ENCODE measurements at regions not wholly inside any gene's neighbourhood (a gene's known extent, or its start where the extent isn't known, plus 50 kb on each side); places are given as distances from the start of the nearest gene placed in this dataset.

DNA sequence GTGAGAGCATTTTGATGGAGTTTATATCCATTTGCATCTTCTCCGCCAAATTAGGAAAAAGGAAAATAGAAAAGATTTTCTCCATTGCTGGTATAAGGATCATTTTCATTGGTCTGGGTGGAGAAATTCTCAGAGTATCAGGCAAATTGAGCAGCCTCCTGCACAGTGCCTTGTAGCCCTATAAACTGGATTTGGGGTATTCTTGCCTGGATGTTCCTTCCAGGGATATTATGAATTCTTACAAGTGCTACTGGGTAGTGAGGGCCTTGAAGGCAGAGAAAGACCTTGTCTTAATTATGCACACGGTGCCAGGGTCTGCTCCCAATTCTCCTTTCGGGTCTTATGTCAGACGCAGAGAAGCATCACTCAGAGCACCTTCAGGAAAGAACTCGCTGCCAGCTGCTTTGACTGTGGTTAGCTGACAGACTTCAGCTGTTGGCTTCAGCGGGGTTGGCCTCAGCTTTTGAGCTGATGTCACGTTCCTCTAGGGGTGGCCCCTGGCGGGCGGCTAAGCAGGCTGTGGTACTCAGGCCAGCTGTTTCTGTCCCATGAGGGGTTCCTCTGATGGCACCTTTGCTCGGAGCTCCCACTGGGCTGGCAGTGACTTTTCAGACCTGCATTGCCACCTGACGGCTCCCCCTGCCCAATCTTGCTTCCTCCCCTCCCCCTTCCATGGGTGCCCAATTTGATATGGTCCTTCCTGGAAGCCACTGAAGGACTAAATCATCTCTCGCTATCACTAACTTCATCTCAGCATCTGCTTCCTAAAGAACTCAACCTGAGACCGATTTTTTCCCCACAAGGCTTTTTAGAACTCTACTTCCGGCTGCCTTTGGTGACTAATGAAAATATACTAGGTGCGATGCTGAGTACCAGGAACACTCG lies 519.5 kb downstream of the BCOR start:
- Histone ChIP-seq H3K36me3 (ENCODE audit: control insufficient read depth, insufficient read depth, low read length) (no peaks in the 10 kb centered on the region), H3K9ac (ENCODE audit: insufficient read depth in 1 of 2, low read depth in 2 of 2, low read length in 2 of 2) (no peak overlapping the region), H3K79me2 (ENCODE audit: control insufficient read depth, insufficient read depth, low read length) (no peaks in the 10 kb centered on the region), H3K9me1 (ENCODE audit: control insufficient read depth, insufficient read depth, low read length) (no peaks in the 10 kb centered on the region), H3K27me3 (ENCODE audit: control insufficient read depth in 2 of 2, insufficient read depth in 2 of 2, low read length in 2 of 2) (peaks cover 0 to 16% of the 10 kb centered on the region in 2 experiments; a peak in 2 of 5 replicates), H3K4me2 (ENCODE audit: insufficient read depth, low read length) (no peak overlapping the region), H3K4me3 (no peak overlapping the region), H2AFZ (ENCODE audit: low read depth, low read length) (no peak overlapping the region), H3K27ac (ENCODE audit: extremely low read depth, low read depth, low read length) (no peak overlapping the region), H3K4me1 (replicated peaks in 1 of 2; ENCODE audit: control insufficient read depth in 2 of 2, insufficient read depth in 2 of 2, low read length in 2 of 2) (no peaks in the 10 kb centered on the region; a peak in 1 of 5 replicates), H4K20me1 (replicated peaks; ENCODE audit: control insufficient read depth, insufficient read depth, low read length) (no peaks in the 10 kb centered on the region), H3K9me3 (replicated peaks; ENCODE audit: control insufficient read depth, insufficient read depth, low read depth, low read length) (no peaks in the 10 kb centered on the region)
- ATAC-seq (no peak), DNase-seq (ENCODE audit: extremely low read depth in 1 of 4, low spot score in 3 of 4) (no peak), FAIRE-seq (no peak)
- POLR2A ChIA-PET = no interaction called here
- CTCF ChIA-PET (ENCODE audit: low intra/inter-chr PET ratio) = no interaction called here
- intact Hi-C loops (cut with micrococcal nuclease) = no loop called here
- no peak for TF ChIP-seq ZNF586 (CRISPR knock-in tag; conservative IDR thresholded peaks at IDR 0.05)
- in situ Hi-C loops (cut with MboI) = no loop called here
- BruUV-seq (replicated peaks) = no TSS peak
- WGBS (ENCODE audit: insufficient coverage, low coverage, missing lambda C conversion rate) = 25% methylated on average over 9 of the region's 16 CpGs

DNA sequence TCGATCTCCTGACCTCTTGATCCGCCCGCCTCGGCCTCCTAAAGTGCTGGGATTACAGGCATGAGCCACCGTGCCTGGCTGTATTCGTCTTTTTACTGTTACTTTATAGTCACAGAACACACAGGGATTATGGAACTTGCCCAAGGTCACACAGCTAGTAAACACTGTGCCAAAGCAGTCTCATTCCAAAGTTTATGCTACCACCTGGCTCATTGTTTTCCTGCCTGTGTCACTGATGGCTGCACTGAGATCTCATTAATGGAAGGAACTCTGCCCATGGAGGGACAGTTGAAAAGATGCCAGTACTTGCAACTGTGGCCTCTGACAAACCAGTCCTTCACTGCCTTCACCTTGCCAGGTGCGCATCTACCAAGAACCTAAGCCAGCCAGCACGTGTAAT lies 517.7 kb downstream of the BCOR start:
- intact Hi-C loops (cut with micrococcal nuclease) = no loop called here
- ATAC-seq (no peak), DNase-seq (ENCODE audit: extremely low read depth in 1 of 4, low spot score in 3 of 4) (no peak), FAIRE-seq (no peak)
- H3K9me1 ChIP-seq (ENCODE audit: control insufficient read depth, insufficient read depth, low read length) = no peaks in the 10 kb centered on the region
- no peak overlapping the region for H3K27ac ChIP-seq (ENCODE audit: extremely low read depth, low read depth, low read length)
- no peaks in the 10 kb centered on the region for H3K36me3 ChIP-seq (ENCODE audit: control insufficient read depth, insufficient read depth, low read length)
- no peak overlapping the region for H3K4me2 ChIP-seq (ENCODE audit: insufficient read depth, low read length)
- H2AFZ ChIP-seq (ENCODE audit: low read depth, low read length) = no peak overlapping the region
- BruUV-seq (replicated peaks) = no TSS peak
- ChIA-PET POLR2A (no interaction called here), CTCF (ENCODE audit: low intra/inter-chr PET ratio) (no interaction called here)
- in situ Hi-C loops (cut with MboI) = no loop called here
- H3K27me3 ChIP-seq (ENCODE audit: control insufficient read depth in 2 of 2, insufficient read depth in 2 of 2, low read length in 2 of 2) = peaks cover 0 to 16% of the 10 kb centered on the region in 2 experiments; a peak in 2 of 5 replicates
- no peaks in the 10 kb centered on the region; the same call in 1 of the 2 replicates for H3K9me3 ChIP-seq (replicated peaks; ENCODE audit: control insufficient read depth, insufficient read depth, low read depth, low read length)
- H3K4me1 ChIP-seq (replicated peaks in 1 of 2; ENCODE audit: control insufficient read depth in 2 of 2, insufficient read depth in 2 of 2, low read length in 2 of 2) = no peaks in the 10 kb centered on the region; a peak in 1 of 5 replicates
- H3K79me2 ChIP-seq (ENCODE audit: control insufficient read depth, insufficient read depth, low read length) = no peaks in the 10 kb centered on the region
- H3K4me3 ChIP-seq = no peak overlapping the region
- WGBS (ENCODE audit: insufficient coverage, low coverage, missing lambda C conversion rate) = 23% methylated on average over 8 of the region's 8 CpGs
- H4K20me1 ChIP-seq (replicated peaks; ENCODE audit: control insufficient read depth, insufficient read depth, low read length) = no peaks in the 10 kb centered on the region
- no peak overlapping the region for H3K9ac ChIP-seq (ENCODE audit: insufficient read depth in 1 of 2, low read depth in 2 of 2, low read length in 2 of 2)
- TF ChIP-seq SIRT6 (IDR thresholded peaks at IDR 0.05; ENCODE audit: low read depth, low read length) = no peak
- TF ChIP-seq SMARCE1 (IDR thresholded peaks at IDR 0.05) = no peak
- no peak for TF ChIP-seq HCFC1 (IDR thresholded peaks at IDR 0.05; ENCODE audit: low read depth, low read length)
- no peak for TF ChIP-seq ETV5 (CRISPR knock-in tag; IDR thresholded peaks at IDR 0.05; ENCODE audit: low read depth)
- TF ChIP-seq MTA3 (IDR thresholded peaks at IDR 0.05; ENCODE audit: borderline replicate concordance) = no peak
- TF ChIP-seq HIVEP1 (CRISPR knock-in tag; IDR thresholded peaks at IDR 0.05) = no peak
- TF ChIP-seq, protein P1, sequence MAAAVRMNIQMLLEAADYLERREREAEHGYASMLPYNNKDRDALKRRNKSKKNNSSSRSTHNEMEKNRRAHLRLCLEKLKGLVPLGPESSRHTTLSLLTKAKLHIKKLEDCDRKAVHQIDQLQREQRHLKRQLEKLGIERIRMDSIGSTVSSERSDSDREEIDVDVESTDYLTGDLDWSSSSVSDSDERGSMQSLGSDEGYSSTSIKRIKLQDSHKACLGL (CRISPR knock-in tag; IDR thresholded peaks at IDR 0.05; ENCODE audit: borderline replicate concordance, poor library complexity, severe bottlenecking) = no peak
- TF ChIP-seq HDAC3 (IDR thresholded peaks at IDR 0.05; ENCODE audit: borderline replicate concordance, partially characterized antibody) = no peak
- no peak for TF ChIP-seq HLTF (IDR thresholded peaks at IDR 0.05)
- TF ChIP-seq ZC3H11A (IDR thresholded peaks at IDR 0.05; ENCODE audit: low read depth, low read length) = no peak
- TF ChIP-seq ZNF76 (CRISPR knock-in tag; IDR thresholded peaks at IDR 0.05; ENCODE audit: borderline replicate concordance) = no peak
- TF ChIP-seq STAT5A (IDR thresholded peaks at IDR 0.05; ENCODE audit: borderline replicate concordance, low read length) = no peak
- TF ChIP-seq NR2C2 (CRISPR knock-in tag; IDR thresholded peaks at IDR 0.05) = no peak
- TF ChIP-seq NR2C2 (tag; IDR thresholded peaks at IDR 0.05) = no peak
- TF ChIP-seq ZNF780A (CRISPR knock-in tag; IDR thresholded peaks at IDR 0.05) = no peak
- no peak for TF ChIP-seq SUPT5H (IDR thresholded peaks at IDR 0.05)
